ENCODE measurements at regions not wholly inside any gene's neighbourhood (a gene's known extent, or its start where the extent isn't known, plus 50 kb on each side); places are given as distances from the start of the nearest gene placed in this dataset.

DNA sequence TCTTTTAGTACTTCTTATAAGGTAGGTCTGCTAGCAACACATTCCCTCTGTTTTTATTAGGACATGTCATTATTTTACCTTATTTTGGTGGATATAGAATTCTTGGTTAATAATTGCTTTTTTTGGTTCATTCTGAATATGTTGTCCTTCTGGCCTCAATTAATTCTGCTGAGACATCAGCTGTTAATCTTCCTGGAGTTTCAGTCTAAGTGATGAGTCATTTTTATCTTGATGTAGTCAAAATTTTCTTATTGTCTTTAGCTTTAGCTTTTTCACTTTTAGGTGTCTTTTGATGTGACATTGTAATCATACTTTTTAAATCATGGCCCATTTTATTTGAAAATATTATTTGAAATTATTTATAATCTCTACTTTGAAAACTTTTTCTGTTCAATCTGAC, 104.9 kb upstream of the PMCH start (continued):
- TF ChIP-seq, protein P1, sequence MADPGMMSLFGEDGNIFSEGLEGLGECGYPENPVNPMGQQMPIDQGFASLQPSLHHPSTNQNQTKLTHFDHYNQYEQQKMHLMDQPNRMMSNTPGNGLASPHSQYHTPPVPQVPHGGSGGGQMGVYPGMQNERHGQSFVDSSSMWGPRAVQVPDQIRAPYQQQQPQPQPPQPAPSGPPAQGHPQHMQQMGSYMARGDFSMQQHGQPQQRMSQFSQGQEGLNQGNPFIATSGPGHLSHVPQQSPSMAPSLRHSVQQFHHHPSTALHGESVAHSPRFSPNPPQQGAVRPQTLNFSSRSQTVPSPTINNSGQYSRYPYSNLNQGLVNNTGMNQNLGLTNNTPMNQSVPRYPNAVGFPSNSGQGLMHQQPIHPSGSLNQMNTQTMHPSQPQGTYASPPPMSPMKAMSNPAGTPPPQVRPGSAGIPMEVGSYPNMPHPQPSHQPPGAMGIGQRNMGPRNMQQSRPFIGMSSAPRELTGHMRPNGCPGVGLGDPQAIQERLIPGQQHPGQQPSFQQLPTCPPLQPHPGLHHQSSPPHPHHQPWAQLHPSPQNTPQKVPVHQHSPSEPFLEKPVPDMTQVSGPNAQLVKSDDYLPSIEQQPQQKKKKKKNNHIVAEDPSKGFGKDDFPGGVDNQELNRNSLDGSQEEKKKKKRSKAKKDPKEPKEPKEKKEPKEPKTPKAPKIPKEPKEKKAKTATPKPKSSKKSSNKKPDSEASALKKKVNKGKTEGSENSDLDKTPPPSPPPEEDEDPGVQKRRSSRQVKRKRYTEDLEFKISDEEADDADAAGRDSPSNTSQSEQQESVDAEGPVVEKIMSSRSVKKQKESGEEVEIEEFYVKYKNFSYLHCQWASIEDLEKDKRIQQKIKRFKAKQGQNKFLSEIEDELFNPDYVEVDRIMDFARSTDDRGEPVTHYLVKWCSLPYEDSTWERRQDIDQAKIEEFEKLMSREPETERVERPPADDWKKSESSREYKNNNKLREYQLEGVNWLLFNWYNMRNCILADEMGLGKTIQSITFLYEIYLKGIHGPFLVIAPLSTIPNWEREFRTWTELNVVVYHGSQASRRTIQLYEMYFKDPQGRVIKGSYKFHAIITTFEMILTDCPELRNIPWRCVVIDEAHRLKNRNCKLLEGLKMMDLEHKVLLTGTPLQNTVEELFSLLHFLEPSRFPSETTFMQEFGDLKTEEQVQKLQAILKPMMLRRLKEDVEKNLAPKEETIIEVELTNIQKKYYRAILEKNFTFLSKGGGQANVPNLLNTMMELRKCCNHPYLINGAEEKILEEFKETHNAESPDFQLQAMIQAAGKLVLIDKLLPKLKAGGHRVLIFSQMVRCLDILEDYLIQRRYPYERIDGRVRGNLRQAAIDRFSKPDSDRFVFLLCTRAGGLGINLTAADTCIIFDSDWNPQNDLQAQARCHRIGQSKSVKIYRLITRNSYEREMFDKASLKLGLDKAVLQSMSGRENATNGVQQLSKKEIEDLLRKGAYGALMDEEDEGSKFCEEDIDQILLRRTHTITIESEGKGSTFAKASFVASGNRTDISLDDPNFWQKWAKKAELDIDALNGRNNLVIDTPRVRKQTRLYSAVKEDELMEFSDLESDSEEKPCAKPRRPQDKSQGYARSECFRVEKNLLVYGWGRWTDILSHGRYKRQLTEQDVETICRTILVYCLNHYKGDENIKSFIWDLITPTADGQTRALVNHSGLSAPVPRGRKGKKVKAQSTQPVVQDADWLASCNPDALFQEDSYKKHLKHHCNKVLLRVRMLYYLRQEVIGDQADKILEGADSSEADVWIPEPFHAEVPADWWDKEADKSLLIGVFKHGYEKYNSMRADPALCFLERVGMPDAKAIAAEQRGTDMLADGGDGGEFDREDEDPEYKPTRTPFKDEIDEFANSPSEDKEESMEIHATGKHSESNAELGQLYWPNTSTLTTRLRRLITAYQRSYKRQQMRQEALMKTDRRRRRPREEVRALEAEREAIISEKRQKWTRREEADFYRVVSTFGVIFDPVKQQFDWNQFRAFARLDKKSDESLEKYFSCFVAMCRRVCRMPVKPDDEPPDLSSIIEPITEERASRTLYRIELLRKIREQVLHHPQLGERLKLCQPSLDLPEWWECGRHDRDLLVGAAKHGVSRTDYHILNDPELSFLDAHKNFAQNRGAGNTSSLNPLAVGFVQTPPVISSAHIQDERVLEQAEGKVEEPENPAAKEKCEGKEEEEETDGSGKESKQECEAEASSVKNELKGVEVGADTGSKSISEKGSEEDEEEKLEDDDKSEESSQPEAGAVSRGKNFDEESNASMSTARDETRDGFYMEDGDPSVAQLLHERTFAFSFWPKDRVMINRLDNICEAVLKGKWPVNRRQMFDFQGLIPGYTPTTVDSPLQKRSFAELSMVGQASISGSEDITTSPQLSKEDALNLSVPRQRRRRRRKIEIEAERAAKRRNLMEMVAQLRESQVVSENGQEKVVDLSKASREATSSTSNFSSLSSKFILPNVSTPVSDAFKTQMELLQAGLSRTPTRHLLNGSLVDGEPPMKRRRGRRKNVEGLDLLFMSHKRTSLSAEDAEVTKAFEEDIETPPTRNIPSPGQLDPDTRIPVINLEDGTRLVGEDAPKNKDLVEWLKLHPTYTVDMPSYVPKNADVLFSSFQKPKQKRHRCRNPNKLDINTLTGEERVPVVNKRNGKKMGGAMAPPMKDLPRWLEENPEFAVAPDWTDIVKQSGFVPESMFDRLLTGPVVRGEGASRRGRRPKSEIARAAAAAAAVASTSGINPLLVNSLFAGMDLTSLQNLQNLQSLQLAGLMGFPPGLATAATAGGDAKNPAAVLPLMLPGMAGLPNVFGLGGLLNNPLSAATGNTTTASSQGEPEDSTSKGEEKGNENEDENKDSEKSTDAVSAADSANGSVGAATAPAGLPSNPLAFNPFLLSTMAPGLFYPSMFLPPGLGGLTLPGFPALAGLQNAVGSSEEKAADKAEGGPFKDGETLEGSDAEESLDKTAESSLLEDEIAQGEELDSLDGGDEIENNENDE (IDR thresholded peaks at IDR 0.05; ENCODE audit: insufficient replicate concordance, low read length) = no peak
- TF ChIP-seq CEBPB (IDR thresholded peaks at IDR 0.05; ENCODE audit: low read depth, low read length) (no peak), RAD21 (IDR thresholded peaks at IDR 0.05 in 1 of 2, conservative IDR thresholded peaks at IDR 0.05 in 1 of 2; ENCODE audit: low read depth in 2 of 2, low read length in 2 of 2) (no peak), FOSL1 (IDR thresholded peaks at IDR 0.05; ENCODE audit: insufficient read depth, low read depth, low read length) (no peak), POU5F1 (IDR thresholded peaks at IDR 0.05; ENCODE audit: low read depth, low read length) (no peak)
- TF ChIP-seq, protein P2, sequence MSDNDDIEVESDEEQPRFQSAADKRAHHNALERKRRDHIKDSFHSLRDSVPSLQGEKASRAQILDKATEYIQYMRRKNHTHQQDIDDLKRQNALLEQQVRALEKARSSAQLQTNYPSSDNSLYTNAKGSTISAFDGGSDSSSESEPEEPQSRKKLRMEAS (IDR thresholded peaks at IDR 0.05) = no peak
